Liver (tissue), 8 donors: ENCODE measurements at regions not wholly inside any gene's neighbourhood (a gene's known extent, or its start where the extent isn't known, plus 50 kb on each side); places are given as distances from the start of the nearest gene placed in this dataset.
"Not testable (repeated sequence)": the region's sequence is repeated elsewhere in the genome, so short reads cannot be mapped to it uniquely, and the experiment has no call there.

Source experiments
- DNase-seq: peaks from one replicate; pipeline ENCODE4 v3.0.0-alpha.2; 2017; ENCODE audit warnings: low spot score
- H3K27ac ChIP-seq, 2 donors: one replicate each; pipeline ENCODE4 v1.7.0; 2013; ENCODE audit warnings: inconsistent platforms in 2 of 2, low read length in 2 of 2, control low read depth in 1 of 2, low read depth in 1 of 2, mild to moderate bottlenecking in 1 of 2
- H3K27me3 ChIP-seq, 4 donors: one replicate each; pipeline versions ENCODE4 v1.6.1 to v1.7.0; 2013; ENCODE audit warnings: low read length in 3 of 4, inconsistent platforms in 1 of 4, mild to moderate bottlenecking in 1 of 4, moderate library complexity in 1 of 4; ENCODE audit not compliant: control insufficient read depth in 4 of 4, insufficient read depth in 4 of 4
- H3K36me3 ChIP-seq, 4 donors: one replicate each; pipeline versions ENCODE4 v1.6.1 to v1.7.0; 2013; ENCODE audit warnings: low read length in 3 of 4, mild to moderate bottlenecking in 3 of 4, low read depth in 1 of 4, moderate library complexity in 1 of 4; ENCODE audit not compliant: control insufficient read depth in 4 of 4, insufficient read depth in 3 of 4
- H3K4me1 ChIP-seq, 4 donors: one replicate each; pipeline versions ENCODE4 v1.6.1 to v1.7.0; 2013; ENCODE audit warnings: low read length in 3 of 4, mild to moderate bottlenecking in 3 of 4, moderate library complexity in 1 of 4; ENCODE audit not compliant: control insufficient read depth in 4 of 4, insufficient read depth in 4 of 4
- H3K4me3 ChIP-seq, 3 donors: one replicate each; pipeline versions ENCODE4 v1.6.1 to v1.7.0; 2013; ENCODE audit warnings: low read length in 3 of 3, control low read depth in 1 of 3, low read depth in 1 of 3, mild to moderate bottlenecking in 1 of 3
- H3K9ac ChIP-seq, 2 donors: one replicate each; pipeline ENCODE4 v1.7.0; 2013; ENCODE audit warnings: low read length in 2 of 2, mild to moderate bottlenecking in 2 of 2, moderate library complexity in 2 of 2, control low read depth in 1 of 2, low read depth in 1 of 2
- H3K9me3 ChIP-seq, 4 donors: one replicate each; pipeline versions ENCODE4 v1.6.1 to v1.7.0; 2013; ENCODE audit warnings: low read length in 3 of 4; ENCODE audit not compliant: control insufficient read depth in 4 of 4
- CTCF ChIP-seq: fragments of 150-350 bp; IDR thresholded peaks from 2 replicates; pipeline ENCODE4 v1.5.1; 2017; ENCODE audit warnings: improper control_type of control experiment, low read depth, low read length; ENCODE audit not compliant: missing input control
- EGR1 ChIP-seq, 2 donors: IDR thresholded peaks; 2 replicates each; pipeline ENCODE4 v1.6.1; 2016 to 2018; ENCODE audit warnings: antibody characterized with exemption in 2 of 2, low read depth in 2 of 2
- FOXA1 ChIP-seq: IDR thresholded peaks from 2 replicates; pipeline ENCODE4 v1.6.1; 2016; ENCODE audit warnings: antibody characterized with exemption
- FOXA2 ChIP-seq: IDR thresholded peaks from 2 replicates; pipeline ENCODE4 v1.6.1; 2016; ENCODE audit warnings: antibody characterized with exemption
- HNF4A ChIP-seq, 2 donors: conservative IDR thresholded peaks; 2 replicates each; pipeline ENCODE4 v1.6.1; 2016; ENCODE audit warnings: antibody characterized with exemption in 2 of 2, mild to moderate bottlenecking in 2 of 2
- HNF4G ChIP-seq: IDR thresholded peaks from 2 replicates; pipeline ENCODE4 v1.6.1; 2016; ENCODE audit warnings: antibody characterized with exemption
- JUND ChIP-seq, 2 donors: IDR thresholded peaks; 2 replicates each; pipeline ENCODE4 v1.6.1; 2016; ENCODE audit warnings: antibody characterized with exemption in 2 of 2
- MAX ChIP-seq: IDR thresholded peaks from 2 replicates; pipeline ENCODE4 v1.6.1; 2016; ENCODE audit warnings: antibody characterized with exemption
- NR2F2 ChIP-seq: IDR thresholded peaks from 2 replicates; pipeline ENCODE4 v1.6.1; 2016; ENCODE audit warnings: antibody characterized with exemption
- RAD21 ChIP-seq, 2 donors: IDR thresholded peaks; 2 replicates each; pipeline ENCODE4 v1.6.1; 2016; ENCODE audit warnings: antibody characterized with exemption in 2 of 2, mild to moderate bottlenecking in 2 of 2
- RXRA ChIP-seq, 2 donors: IDR thresholded peaks; 2 replicates each; pipeline ENCODE4 v1.6.1; 2017 to 2018; ENCODE audit warnings: antibody characterized with exemption in 2 of 2, mild to moderate bottlenecking in 1 of 2
- SP1 ChIP-seq: IDR thresholded peaks from 2 replicates; pipeline ENCODE4 v1.6.1; 2018; ENCODE audit warnings: antibody characterized with exemption, mild to moderate bottlenecking
- TAF1 ChIP-seq: conservative IDR thresholded peaks from 2 replicates; pipeline ENCODE4 v1.6.1; 2016; ENCODE audit warnings: antibody characterized with exemption, mild to moderate bottlenecking
- YY1 ChIP-seq: IDR thresholded peaks from 2 replicates; pipeline ENCODE4 v1.6.1; 2016; ENCODE audit warnings: antibody characterized with exemption, mild to moderate bottlenecking
- ZBTB33 ChIP-seq: IDR thresholded peaks from 2 replicates; pipeline ENCODE4 v1.6.1; 2016; ENCODE audit warnings: antibody characterized with exemption
- WGBS: extraction: QIAGEN DNeasy Blood & Tissue Kit; methylation state at CpG from one replicate; pipeline ENCODE4 v1.1.7; 2013; 5-methylcytosine and 5-hydroxymethylcytosine counted together
- TF ChIP-seq, protein P1 (sequence below): IDR thresholded peaks from 2 replicates; pipeline ENCODE4 v1.6.1; 2016; ENCODE audit warnings: antibody characterized with exemption, mild to moderate bottlenecking
- donor health status: healthy.
- donor health status: healthy.
- donor health status: healthy.
- donor health status: healthy.
- donor health status: healthy.

GRCh38 chr11:129569007-129569406 is 193.4 kb downstream of the BARX2 start:
- H3K9ac ChIP-seq: no peak overlapping the region
- no peaks in the 10 kb centered on the region for H3K36me3 ChIP-seq
- no peak overlapping the region for H3K4me3 ChIP-seq
- H3K4me1 ChIP-seq: no peaks in the 10 kb centered on the region
- peaks cover 2 to 6% (median 4%) of the 10 kb centered on the region in 4 donors for H3K9me3 ChIP-seq
- TF ChIP-seq JUND (IDR thresholded peaks at IDR 0.05) (no peak), HNF4A (conservative IDR thresholded peaks at IDR 0.05) (no peak), NR2F2 (no peak), ZBTB33 (no peak)
- TF ChIP-seq, protein P1, sequence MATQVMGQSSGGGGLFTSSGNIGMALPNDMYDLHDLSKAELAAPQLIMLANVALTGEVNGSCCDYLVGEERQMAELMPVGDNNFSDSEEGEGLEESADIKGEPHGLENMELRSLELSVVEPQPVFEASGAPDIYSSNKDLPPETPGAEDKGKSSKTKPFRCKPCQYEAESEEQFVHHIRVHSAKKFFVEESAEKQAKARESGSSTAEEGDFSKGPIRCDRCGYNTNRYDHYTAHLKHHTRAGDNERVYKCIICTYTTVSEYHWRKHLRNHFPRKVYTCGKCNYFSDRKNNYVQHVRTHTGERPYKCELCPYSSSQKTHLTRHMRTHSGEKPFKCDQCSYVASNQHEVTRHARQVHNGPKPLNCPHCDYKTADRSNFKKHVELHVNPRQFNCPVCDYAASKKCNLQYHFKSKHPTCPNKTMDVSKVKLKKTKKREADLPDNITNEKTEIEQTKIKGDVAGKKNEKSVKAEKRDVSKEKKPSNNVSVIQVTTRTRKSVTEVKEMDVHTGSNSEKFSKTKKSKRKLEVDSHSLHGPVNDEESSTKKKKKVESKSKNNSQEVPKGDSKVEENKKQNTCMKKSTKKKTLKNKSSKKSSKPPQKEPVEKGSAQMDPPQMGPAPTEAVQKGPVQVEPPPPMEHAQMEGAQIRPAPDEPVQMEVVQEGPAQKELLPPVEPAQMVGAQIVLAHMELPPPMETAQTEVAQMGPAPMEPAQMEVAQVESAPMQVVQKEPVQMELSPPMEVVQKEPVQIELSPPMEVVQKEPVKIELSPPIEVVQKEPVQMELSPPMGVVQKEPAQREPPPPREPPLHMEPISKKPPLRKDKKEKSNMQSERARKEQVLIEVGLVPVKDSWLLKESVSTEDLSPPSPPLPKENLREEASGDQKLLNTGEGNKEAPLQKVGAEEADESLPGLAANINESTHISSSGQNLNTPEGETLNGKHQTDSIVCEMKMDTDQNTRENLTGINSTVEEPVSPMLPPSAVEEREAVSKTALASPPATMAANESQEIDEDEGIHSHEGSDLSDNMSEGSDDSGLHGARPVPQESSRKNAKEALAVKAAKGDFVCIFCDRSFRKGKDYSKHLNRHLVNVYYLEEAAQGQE: no peak
- DNase-seq: no peak
- no peaks in the 10 kb centered on the region for H3K27me3 ChIP-seq
- 80% methylated on average over 3 of the region's 3 CpGs for WGBS
- no peak overlapping the region for H3K27ac ChIP-seq

DNA sequence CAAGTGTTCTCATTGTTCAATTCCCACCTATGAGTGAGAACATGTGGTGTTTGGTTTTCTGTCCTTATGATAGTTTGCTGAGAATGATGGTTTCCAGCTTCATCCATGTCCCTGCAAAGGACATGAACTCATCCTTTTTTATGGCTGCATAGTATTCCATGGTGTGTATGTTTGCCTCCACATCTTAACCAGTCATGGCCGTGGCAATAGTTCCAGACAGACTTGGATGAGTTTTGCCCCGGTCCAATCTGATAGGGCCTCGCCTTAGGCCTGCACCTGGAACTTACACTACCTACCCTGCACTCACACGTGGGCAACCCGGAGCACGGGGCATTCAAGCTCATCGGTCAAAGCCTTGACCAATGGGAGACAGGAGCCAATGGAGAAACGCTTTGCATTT is 197.0 kb downstream of the BARX2 start:
- H3K4me3 ChIP-seq, H3K27ac ChIP-seq, H3K9ac ChIP-seq, H3K36me3 ChIP-seq, DNase-seq, H3K27me3 ChIP-seq, H3K4me1 ChIP-seq: not testable (repeated sequence)
- WGBS: 91% methylated on average over 8 of the region's 8 CpGs
- peaks cover 2 to 11% (median 4%) of the 10 kb centered on the region in 4 donors for H3K9me3 ChIP-seq

DNA sequence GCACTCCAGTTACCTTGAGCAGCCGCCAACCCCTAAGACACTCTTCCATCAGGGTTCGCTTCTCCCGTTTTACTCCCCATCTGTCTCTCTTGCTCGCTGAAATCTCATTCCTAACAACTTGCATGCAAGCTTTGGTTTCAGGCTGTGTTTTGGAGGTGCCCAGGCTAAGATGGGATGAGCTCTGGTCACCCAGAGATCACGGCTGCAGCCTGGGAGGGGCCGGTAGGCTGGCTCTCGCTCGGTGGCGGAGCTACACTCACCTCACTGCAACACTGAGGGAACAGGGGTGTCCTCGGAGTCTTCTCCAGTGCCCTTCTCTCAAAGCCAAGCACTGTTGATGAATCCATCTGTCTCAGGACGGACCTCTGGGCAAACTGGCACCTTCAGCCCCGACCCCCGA is 197.5 kb downstream of the BARX2 start:
- no peak overlapping the region for H3K4me3 ChIP-seq
- H3K4me1 ChIP-seq: no peaks in the 10 kb centered on the region
- no peak overlapping the region for H3K27ac ChIP-seq
- WGBS: 87% methylated on average over 13 of the region's 13 CpGs
- TF ChIP-seq FOXA1: no peak
- TF ChIP-seq CTCF: no peak
- no peak for TF ChIP-seq RAD21 (IDR thresholded peaks at IDR 0.05)
- TF ChIP-seq EGR1 (IDR thresholded peaks at IDR 0.05; ENCODE audit: low read depth in 2 of 2): no peak
- no peak for TF ChIP-seq MAX
- TF ChIP-seq TAF1: no peak
- no peak for TF ChIP-seq JUND (IDR thresholded peaks at IDR 0.05)
- no peak for TF ChIP-seq YY1
- TF ChIP-seq HNF4A (conservative IDR thresholded peaks at IDR 0.05): no peak
- TF ChIP-seq, protein P1: no peak
- no peak for TF ChIP-seq HNF4G
- no peak for TF ChIP-seq SP1
- no peak for TF ChIP-seq RXRA (IDR thresholded peaks at IDR 0.05)
- TF ChIP-seq FOXA2: no peak
- no peaks in the 10 kb centered on the region for H3K36me3 ChIP-seq
- DNase-seq: no peak
- H3K27me3 ChIP-seq: no peaks in the 10 kb centered on the region
- H3K9me3 ChIP-seq: peaks cover 2 to 11% (median 4%) of the 10 kb centered on the region in 4 donors
- H3K9ac ChIP-seq: no peak overlapping the region
